Cerebellar nuclear complex (tissue), 1 donor: ENCODE measurements at regions not wholly inside any gene's neighbourhood (a gene's known extent, or its start where the extent isn't known, plus 50 kb on each side); places are given as distances from the start of the nearest gene placed in this dataset.

Experiments
- DNase-seq, 2 experiments: peaks; one replicate each; lab custom pipeline; 2025; lab: John Stamatoyannopoulos, UW

DNA sequence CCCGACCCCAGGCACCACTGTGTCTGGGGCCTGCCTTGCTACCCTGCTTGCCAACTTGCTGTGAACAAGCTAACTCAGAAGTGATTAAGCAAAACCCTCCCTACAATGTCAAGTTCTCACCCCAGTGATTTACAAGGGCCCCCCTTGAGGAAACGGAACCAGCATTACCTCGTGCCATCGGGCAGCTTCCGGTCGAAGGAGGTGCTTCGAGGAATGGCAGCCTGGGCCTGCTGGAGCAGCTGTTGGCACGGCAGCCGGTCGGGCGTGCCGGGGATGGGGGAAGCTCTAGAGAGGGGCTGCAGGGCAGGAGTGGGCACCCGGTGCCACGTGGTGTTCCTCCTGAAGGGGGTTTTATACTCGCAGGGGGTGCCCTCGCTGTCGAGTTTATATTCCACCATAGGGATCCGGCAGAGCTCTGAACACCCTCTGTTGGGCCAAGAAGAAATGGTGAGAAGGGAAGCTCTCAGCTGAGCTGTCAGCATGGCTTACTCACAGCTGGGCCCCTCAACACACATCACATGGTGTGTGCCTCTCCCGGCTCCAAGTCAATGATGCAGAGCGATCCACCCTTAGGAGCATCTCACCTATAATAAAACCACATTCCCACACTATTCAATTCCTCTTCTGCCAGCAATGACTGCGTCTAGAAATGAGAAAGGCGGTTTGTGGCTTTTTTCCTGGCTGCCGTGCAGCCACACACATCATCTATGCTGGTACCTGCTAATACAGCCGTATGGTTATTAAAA lies 184.4 kb downstream of the SIPA1L2 start:
- DNase-seq, result no peak

DNA sequence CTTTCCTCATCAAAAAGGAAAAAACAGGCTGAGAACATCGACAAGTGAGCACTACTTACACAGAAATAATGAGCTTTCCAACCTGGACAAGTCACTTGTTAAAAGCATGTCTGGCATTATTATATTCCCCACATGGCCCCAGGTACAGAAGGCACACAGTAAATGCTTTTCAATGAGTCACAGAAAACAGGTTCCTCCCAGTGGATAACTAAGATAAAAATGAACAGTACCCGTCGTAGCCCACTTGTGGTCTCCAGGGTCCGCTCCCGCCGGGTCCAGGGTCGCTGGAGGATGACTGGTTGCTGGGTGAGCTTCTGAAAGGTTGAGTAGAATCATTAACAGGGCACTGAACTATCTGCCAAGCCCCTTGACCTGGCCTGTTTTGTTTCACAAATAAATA lies 186.6 kb downstream of the SIPA1L2 start:
- no peak for DNase-seq

DNA sequence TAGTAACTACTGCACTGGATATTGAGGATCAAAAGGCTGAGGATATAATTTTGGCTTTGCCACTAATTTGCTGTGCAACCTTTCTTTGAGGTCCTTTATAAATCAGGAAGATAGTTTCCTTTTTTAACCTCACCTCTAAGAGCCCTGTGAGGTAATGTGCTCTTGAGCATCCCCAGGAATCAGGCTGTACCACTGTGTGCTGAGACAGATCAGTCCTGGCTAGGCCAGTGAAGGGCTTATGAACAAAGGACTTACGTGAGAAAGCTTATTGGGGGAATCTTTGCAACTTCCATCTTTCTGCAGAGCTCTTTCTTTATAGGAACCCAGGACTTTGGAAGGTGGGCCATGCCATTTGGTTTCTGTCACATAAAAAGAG lies 188.9 kb downstream of the SIPA1L2 start:
- DNase-seq, result no peak

DNA sequence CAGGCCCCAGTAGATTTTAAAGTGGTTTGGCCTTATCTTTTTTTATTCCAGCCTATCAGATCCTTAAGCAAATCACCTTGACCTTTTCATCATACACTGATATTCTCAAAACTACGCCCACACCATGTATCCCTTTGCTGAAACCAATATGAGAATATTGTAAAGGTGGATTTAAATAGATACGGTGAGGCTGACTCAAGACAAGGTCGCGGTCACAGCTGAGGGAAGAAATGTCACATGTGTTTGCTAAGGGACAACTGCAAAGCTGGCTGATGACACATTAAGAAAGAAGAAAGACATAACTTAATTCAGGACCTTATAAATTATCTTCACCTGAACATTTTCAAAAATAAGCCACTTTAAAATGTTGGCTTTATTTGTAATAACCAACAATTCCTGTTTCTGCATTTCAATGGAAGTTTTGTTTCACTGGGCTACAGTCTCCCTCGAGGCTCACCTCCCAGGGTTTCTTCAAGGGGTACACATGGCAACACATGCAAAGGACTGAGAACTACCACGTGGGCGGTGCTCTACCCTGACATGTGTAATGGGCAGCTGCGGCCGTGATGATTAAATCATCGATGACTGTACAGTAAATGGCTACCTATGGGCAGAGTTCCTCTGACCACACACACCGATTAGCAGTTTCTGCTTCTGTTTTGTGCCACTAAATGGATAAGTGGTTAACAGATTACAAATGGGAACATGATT lies 189.5 kb downstream of the SIPA1L2 start:
- DNase-seq, result no peak

DNA sequence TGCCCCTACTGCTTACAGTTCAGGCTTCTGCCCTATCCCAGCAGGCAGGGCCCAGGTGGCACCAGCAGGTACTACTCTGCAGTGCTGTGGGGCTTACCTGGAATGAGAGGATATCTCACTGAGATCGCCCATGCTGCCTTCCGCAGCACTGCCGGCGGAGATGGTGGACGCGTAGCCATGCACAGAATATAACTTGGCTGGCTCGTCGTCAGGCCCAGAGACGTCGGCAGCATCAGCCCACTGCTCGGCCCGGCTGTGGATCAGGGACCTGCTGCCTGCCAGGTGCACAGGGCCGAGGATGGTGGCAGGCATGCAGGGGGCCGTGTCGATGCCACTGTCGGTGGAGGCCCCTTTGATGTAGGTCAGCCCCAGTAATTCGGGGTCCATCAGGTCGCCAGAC lies 190.9 kb downstream of the SIPA1L2 start:
- DNase-seq, result no peak

DNA sequence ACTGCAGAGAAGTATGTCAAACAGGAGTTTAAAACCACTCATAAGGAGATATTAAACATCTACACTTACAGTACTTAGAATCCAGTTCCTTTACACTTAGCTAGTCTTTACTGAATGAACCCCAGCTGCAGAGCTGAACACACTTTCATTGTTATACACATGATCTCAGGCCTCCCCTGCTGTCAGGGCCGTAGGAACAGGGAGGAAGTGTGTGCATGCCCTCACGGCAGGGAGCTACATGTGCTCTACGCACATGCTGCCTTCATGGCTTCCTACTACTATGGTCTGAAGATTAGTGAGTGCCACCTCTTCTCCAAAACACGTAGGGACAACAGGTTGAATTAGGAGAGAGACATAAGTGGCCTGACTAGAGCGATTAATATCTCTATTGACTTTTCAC lies 191.5 kb downstream of the SIPA1L2 start:
- no peak for DNase-seq

DNA sequence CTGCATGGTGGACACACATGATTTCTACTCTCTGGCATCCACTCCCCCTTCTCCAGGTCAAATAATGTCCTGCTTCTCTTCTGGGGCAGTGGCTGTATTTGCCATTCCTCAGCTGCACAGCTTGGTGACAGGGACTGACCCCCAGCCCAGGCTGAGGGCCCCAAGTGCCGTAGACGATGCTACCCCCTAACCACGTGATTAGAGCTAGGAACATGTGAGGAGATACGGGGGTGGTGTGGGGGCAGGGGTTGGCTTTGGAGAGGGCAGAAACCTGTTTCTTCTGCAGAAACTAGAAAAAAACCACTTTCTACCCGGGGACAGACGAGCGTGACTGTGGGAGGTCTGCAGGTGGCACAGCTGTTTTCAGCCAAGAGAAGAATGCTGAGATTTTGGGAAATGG lies 192.4 kb downstream of the SIPA1L2 start:
- no peak for DNase-seq

DNA sequence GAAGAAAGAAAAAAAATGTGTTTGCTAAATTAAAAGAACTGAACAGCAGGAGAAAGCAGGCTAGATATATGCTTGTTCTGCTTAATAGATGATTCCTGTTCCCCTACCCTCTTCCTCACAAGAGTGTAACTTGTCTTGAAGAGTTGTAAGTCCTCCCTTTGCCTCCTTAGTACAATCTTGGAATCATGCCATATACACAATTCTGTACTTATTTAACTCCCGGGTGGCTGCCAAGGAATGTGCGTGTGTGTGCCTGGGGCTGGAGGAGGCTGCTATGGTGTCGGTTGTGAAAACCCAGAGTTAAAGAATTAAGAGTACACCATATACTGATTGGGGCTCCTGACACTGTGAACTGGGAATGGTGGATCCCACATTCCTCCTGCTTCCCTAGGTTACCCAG lies 194.2 kb downstream of the SIPA1L2 start:
- no peak for DNase-seq

DNA sequence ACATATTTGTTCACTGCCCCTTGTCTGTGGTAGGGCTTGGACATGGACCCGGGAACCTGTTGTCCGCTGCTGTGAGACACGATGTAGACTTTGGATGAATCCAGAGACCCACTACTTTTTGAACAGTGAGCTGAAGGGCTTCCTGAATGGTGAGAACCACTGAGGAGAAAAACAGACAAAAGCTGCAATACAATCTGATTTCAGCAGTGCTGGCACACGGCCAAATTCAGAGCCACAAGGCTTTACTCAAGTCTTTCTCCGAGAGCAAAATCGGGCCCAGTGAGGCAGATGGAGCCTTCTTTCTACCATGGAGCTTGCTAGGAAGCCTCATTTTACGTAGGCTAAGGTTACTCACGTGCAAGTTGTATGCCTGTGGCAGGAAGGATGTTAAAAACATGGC lies 197.6 kb downstream of the SIPA1L2 start:
- DNase-seq, result no peak

DNA sequence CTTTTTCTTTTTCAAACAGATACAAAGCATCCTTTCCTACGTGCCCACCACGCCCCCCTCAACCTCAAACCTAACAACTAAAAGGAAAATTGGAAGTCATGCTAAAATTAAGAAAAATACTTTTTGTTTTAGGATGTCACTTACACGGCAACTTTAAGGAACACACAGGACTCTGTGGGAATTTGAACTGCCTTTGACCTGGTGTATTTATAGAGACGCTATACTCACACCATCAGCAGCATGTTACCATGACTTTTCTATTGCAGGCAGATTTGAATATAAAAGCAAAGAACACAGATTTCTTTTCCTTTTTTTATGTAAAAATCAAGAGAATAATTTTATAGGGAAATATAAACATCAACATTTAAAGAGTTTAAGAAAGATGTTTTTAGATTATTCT lies 198.2 kb downstream of the SIPA1L2 start:
- DNase-seq, result no peak

DNA sequence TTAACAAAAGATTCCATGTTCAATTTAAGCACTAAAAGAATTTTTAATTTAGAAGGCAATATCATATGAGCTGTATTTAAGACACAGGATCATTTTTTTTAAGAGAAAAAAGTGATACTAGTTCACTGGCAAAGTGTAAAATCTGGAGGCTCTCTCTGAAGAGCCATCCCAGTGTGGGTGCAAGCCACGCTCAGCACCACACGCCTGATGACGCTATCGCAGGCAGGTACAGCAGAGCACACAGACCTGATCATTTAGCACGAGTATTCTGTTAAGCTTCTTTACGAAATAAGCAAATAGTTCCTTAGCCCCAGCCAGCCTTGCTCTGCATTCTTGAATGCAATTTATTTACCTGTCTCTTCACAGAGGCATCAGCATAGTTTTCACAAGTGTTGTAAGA lies 198.6 kb downstream of the SIPA1L2 start:
- no peak for DNase-seq

DNA sequence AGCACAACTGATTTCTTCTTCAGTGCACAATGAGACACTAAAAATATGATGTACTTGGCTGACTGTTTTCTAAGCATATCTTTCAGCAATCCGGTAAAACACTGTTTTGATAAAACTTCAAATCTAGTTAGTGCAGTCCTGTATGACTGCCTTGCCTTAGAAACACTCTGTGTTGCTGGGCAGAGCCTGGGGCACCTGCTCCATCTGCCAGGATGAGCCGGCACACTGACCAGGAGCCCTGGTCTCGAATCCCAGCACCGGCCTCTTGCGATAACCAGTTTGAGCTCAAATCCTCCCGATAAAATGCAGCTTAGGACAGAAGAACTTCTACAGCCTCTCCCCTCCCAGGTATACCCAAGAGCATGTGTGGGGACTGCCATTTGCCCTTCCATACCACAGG lies 199.5 kb downstream of the SIPA1L2 start:
- DNase-seq, result no peak

DNA sequence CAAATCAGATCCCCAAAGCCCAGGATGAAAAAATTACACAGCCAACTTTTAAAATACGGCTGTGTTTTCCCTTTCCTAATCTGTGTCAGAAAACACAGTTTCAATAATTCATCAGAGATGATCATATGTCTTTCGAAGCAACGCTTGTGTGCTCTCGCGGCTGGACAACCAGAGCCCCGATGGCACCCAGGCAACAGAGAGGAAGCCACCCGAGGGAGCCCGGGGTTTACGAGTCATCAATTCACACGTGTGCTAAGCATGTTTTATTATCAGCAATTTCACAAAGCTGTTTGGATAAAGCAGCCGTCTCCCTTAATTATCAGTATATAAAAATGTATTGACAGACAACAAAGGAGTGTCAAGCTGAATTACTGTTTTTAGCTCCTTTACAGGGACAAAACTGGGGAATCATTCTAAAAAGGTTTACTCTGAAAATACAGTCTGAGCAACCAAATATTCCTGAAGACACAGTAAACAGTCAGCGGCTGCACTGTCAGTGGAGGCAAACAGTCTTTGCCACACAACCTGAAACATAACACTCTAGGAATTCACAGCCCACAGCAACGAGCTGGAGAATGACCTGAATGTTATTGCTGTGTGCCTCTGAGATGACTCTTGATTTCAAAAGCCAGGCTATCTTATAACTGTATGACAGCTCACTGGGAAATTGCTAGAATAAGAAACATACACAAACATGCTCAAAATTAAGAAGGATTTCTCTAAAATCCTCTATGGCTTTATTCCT lies 201.0 kb downstream of the SIPA1L2 start:
- DNase-seq, result no peak

DNA sequence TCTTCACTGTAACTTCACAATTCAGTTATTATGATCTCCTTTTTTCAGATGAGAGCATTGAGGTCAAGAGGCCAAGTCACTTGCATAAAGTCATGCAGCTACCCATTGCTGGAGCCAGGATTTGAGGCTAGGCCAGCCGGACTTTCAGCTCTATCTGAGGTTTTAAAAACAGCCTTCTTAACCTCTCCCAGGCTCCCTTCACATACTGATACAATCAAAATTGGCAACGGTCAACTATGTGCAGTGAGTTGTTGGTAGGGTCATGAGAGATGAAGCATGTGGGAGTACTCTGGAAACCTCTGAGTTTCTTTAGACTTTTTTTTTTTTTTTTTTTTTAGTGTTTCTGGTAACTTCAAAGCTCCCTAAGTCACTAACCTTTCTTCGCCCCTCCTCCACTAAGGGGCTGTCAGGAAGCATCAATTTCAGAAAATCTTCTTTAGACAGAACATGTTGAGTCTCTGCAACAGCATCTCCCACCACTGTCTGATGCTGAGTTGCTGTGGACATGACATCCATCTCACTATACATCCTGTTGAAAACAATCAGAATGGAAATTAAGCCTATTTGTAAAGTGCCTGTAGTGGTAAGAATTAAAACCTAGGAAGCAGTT lies 201.8 kb downstream of the SIPA1L2 start:
- no peak for DNase-seq

DNA sequence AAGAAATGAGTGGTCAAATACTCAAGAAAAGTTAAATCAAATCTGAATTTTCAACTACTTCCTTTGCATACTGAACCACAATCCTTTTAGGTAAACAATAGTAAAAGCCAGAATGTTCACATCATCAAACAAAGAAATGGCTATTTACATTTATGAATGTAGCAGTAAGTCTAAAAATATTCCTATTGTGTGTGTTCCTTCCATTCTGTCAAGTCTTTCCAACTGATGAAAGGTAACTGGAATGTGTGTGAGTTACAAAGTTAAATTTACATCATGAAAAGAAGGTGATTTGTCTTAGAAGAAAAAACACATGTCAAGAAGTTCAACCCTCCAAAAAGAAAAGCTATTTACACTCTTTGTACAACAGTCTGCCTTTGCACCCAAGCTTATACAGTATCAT lies 203.1 kb downstream of the SIPA1L2 start:
- DNase-seq, result no peak

DNA sequence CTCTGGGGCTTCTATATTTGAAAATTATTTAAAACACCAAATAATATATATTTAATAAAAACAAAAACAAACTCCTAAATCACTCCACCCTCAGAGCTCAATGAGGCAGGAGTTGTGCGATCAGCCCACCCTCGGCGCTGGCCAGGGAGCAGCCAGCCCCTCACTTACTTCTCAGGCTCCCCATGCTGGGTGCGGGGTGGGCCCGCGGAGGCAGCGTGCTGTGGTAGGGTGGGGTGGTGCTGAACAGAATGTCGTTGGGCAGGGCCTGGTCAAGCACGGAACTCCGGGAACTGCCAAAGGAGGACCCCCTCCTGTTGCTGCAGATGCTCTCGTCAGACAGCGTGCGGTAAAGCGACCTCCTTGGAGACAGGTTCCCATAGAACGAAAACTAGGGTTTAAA lies 204.5 kb downstream of the SIPA1L2 start:
- DNase-seq, result no peak

DNA sequence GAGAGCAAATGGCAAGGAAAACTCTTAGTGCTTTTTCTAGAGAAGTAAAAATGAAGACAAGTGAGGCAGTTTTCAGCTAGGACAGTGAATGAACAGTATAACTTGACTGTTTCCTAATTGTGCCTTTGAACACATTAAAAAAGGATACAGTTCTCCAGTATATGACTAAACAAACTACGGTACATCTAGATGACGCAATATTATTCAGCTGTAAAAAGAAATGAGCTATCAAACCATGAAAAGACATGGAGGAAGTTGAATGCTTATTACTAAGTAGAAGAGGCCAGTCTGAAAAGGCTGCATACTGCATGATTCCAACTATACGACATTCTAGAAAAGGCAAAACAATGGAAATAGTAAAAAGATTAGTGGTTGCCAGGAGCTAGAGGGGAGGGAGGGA lies 206.3 kb downstream of the SIPA1L2 start:
- no peak for DNase-seq

DNA sequence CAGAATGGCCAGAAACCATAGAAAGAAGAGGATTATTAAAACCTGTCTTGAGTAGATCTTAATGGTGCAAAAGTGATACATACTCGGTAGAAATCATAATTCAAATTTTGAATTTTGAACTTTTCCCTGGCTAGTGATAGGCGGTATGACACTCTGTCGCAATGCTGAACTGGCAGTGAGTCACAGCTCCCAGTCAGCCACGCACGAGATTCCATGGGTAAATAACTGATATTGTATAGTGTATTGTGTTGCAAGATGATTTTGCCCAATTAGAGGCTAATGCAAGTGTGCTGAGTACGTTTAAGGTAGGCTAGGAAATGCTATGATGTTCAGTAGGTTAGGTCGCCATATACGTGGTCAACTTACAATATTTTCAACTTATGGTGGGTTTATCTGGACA lies 207.0 kb downstream of the SIPA1L2 start:
- DNase-seq, result no peak

DNA sequence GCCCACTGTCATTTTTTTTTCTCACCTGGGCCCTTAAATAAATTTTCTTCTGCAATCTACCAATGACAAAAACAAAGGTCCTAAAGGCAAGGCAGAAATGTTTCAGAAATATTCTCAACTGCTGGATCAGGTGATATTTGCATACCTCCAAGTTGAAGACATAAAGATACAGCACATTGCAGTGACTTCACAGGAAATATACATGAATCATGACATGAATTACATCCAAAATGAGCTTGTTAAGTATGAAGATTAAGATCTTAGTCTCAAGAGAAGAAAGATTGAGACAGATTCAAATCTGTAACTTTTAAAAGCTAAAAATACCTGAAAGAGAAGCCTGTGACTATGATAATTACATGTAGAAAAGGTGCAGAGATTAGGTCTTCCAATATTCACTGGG lies 207.8 kb downstream of the SIPA1L2 start:
- DNase-seq, result no peak

DNA sequence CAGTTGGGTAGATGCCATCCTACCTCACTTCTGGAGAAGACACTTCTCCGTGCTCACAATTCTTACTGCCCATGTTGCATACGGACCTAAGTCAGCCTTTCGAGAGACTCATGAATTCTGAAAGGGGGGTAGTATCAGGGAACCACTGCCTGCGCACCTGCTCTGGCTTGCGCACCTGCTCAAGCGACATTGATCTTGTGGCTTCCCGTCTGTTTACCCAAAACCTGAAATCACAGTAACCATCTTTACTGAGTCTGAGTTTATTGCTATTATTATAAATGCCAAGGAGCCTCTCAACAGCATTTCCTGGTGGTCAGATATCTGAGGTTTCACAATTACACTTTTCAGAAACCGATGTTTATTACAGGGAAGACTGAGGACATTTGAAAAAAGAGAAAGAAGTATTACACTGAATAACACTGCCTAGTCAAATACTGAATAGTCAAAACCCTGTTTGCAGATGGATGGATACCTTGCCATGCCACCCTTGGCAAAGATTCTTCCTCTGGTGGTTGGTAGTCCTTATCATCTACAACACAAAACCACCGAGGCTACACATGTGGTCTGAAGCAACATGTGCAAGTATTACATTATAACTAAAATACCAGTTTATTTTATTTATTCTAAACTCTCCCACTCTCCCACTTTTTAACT lies 208.7 kb downstream of the SIPA1L2 start:
- no peak for DNase-seq

DNA sequence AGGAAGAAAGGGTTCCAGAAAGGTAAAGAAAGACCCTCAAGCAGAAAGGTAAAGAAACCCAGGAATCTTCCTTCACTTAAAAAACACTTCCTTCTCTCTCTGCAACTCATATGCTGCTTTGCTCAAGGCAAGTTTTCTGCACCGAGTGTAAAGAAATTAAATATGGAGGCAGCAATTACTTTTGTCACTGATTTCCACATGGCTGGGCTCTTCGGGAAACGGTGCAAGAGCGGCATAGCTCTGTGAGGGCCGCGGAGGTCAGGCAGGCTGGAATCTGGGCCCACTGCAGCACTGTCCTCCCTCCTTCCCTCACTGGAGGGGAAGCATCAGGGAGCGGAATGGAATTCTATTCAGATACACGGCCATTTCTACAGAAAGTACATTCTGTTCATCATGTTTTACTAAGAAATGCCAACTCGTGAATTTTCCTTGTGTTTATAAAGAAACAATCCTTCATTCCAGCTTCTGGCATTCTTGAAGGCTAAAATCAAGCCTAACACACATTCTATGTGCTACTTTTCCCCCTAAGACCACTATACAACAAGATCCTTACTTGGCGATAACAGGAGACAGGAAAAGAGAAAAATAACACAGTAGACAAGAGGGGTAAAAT lies 212.2 kb downstream of the SIPA1L2 start:
- no peak for DNase-seq
